ENCODE measurements at regions not wholly inside any gene's neighbourhood (a gene's known extent, or its start where the extent isn't known, plus 50 kb on each side); places are given as distances from the start of the nearest gene placed in this dataset.

GRCh38 chr13:111399334-111399733 is 78.9 kb downstream of the TEX29 start:
- ChIA-PET POLR2A (no interaction called here), CTCF (ENCODE audit: unreplicated experiment) (no interaction called here)
- Histone ChIP-seq H4K20me1 (ENCODE audit: insufficient read depth, low read length) (no peaks in the 10 kb centered on the region), H3K4me1 (ENCODE audit: insufficient read depth, low read length, poor library complexity, severe bottlenecking) (no peaks in the 10 kb centered on the region), H3K4me2 (ENCODE audit: low read length) (no peak overlapping the region), H3K9me3 (ENCODE audit: low read length) (no peaks in the 10 kb centered on the region), H3K27ac (ENCODE audit: low read depth, low read length, poor library complexity, severe bottlenecking) (no peak overlapping the region), H2AFZ (ENCODE audit: low read length) (no peak overlapping the region), H3K36me3 (ENCODE audit: insufficient read depth, low read length) (no peaks in the 10 kb centered on the region), H3K9me2 (ENCODE audit: insufficient read depth, low read length) (no peaks in the 10 kb centered on the region), H3K4me3 (ENCODE audit: low read depth, low read length, poor library complexity, severe bottlenecking) (no peak overlapping the region), H3K79me2 (ENCODE audit: insufficient read depth, low read depth, low read length) (no peaks in the 10 kb centered on the region)
- intact Hi-C loops (cut with micrococcal nuclease; ENCODE audit: unreplicated experiment) = no loop called here
- TF ChIP-seq EZH2phosphoT487 (IDR thresholded peaks at IDR 0.05; ENCODE audit: borderline replicate concordance, low read depth, low read length) = no peak
- TF ChIP-seq, protein P1, sequence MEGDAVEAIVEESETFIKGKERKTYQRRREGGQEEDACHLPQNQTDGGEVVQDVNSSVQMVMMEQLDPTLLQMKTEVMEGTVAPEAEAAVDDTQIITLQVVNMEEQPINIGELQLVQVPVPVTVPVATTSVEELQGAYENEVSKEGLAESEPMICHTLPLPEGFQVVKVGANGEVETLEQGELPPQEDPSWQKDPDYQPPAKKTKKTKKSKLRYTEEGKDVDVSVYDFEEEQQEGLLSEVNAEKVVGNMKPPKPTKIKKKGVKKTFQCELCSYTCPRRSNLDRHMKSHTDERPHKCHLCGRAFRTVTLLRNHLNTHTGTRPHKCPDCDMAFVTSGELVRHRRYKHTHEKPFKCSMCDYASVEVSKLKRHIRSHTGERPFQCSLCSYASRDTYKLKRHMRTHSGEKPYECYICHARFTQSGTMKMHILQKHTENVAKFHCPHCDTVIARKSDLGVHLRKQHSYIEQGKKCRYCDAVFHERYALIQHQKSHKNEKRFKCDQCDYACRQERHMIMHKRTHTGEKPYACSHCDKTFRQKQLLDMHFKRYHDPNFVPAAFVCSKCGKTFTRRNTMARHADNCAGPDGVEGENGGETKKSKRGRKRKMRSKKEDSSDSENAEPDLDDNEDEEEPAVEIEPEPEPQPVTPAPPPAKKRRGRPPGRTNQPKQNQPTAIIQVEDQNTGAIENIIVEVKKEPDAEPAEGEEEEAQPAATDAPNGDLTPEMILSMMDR (conservative IDR thresholded peaks at IDR 0.05; ENCODE audit: low read length) = no peak
- BruUV-seq (replicated peaks) = no TSS peak
- no peak for DNase-seq (ENCODE audit: low spot score)

DNA sequence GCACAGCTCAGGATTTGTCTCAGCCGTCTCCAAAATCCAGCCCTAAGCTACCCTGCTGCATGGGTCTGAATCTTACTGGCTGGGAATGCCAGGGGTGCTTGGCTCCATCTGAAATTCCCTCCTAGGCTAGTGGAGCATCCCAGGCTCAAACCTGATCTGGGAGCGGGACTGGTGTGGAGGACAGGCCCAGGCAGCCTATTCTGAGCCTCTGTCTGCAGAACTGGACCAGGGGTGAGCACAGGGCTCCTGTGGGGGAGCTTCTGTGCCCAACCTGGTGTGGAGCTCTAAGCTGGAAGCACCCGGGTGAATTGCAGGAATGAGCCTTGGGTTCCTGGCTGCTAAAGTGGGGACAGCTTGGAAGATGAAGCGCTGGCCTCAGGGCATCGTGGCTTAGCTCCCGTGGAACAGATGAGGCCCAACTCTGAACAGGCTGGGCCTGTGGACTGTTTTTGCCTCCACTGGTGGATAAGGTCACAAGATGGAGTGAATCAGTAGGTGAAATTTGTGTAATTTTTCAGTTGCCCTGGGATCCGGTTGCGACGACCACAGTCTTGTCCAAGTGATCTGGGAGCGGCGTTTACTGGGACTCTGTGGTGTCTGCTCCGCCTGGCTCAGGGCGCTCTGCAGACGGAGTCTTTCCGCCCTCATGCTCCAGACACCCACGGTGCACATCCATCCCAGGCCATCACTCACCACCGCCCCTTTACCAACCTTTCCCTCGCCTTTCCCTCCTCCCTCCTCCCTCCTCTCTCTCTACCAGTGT is 79.5 kb downstream of the TEX29 start:
- intact Hi-C loops (cut with micrococcal nuclease; ENCODE audit: unreplicated experiment) = no loop called here
- no peaks in the 10 kb centered on the region for H3K9me3 ChIP-seq (ENCODE audit: low read length)

GRCh38 chr13:111401151-111401550 is 80.7 kb downstream of the TEX29 start:
- TF ChIP-seq, protein P1 (conservative IDR thresholded peaks at IDR 0.05; ENCODE audit: low read length) = no peak
- no peak for TF ChIP-seq EZH2phosphoT487 (IDR thresholded peaks at IDR 0.05; ENCODE audit: borderline replicate concordance, low read depth, low read length)
- H3K4me3 ChIP-seq (ENCODE audit: low read depth, low read length, poor library complexity, severe bottlenecking) = no peak overlapping the region
- no peak overlapping the region for H3K27ac ChIP-seq (ENCODE audit: low read depth, low read length, poor library complexity, severe bottlenecking)
- no peaks in the 10 kb centered on the region for H3K4me1 ChIP-seq (ENCODE audit: insufficient read depth, low read length, poor library complexity, severe bottlenecking)
- no peaks in the 10 kb centered on the region for H3K36me3 ChIP-seq (ENCODE audit: insufficient read depth, low read length)
- H2AFZ ChIP-seq (ENCODE audit: low read length) = no peak overlapping the region
- no TSS peak for BruUV-seq (replicated peaks)
- DNase-seq (ENCODE audit: low spot score) = no peak
- ChIA-PET POLR2A (no interaction called here), CTCF (ENCODE audit: unreplicated experiment) (no interaction called here)
- H3K79me2 ChIP-seq (ENCODE audit: insufficient read depth, low read depth, low read length) = no peaks in the 10 kb centered on the region
- H3K9me3 ChIP-seq (ENCODE audit: low read length) = no peaks in the 10 kb centered on the region
- no peaks in the 10 kb centered on the region for H4K20me1 ChIP-seq (ENCODE audit: insufficient read depth, low read length)
- no peak overlapping the region for H3K4me2 ChIP-seq (ENCODE audit: low read length)
- H3K9me2 ChIP-seq (ENCODE audit: insufficient read depth, low read length) = no peaks in the 10 kb centered on the region
- intact Hi-C loops (cut with micrococcal nuclease; ENCODE audit: unreplicated experiment) = no loop called here

More for the DNA sequence above, 79.5 kb downstream of the TEX29 start:
- H3K36me3 ChIP-seq (ENCODE audit: insufficient read depth, low read length) = no peaks in the 10 kb centered on the region
- H4K20me1 ChIP-seq (ENCODE audit: insufficient read depth, low read length) = no peaks in the 10 kb centered on the region
- H3K27ac ChIP-seq (ENCODE audit: low read depth, low read length, poor library complexity, severe bottlenecking) = no peak overlapping the region
- no peak overlapping the region for H3K4me3 ChIP-seq (ENCODE audit: low read depth, low read length, poor library complexity, severe bottlenecking)
- no peaks in the 10 kb centered on the region for H3K9me2 ChIP-seq (ENCODE audit: insufficient read depth, low read length)
- CTCF ChIA-PET (ENCODE audit: unreplicated experiment) = no interaction called here
- no TSS peak for BruUV-seq (replicated peaks)
- no peak overlapping the region for H3K4me2 ChIP-seq (ENCODE audit: low read length)
- POLR2A ChIA-PET = no interaction called here
- H2AFZ ChIP-seq (ENCODE audit: low read length) = no peak overlapping the region
- DNase-seq (ENCODE audit: low spot score) = no peak
- TF ChIP-seq, protein P1 (conservative IDR thresholded peaks at IDR 0.05; ENCODE audit: low read length) = no peak
- TF ChIP-seq EZH2phosphoT487 (IDR thresholded peaks at IDR 0.05; ENCODE audit: borderline replicate concordance, low read depth, low read length) = no peak
- H3K79me2 ChIP-seq (ENCODE audit: insufficient read depth, low read depth, low read length) = no peaks in the 10 kb centered on the region
- no peaks in the 10 kb centered on the region for H3K4me1 ChIP-seq (ENCODE audit: insufficient read depth, low read length, poor library complexity, severe bottlenecking)
